Fibroblast of lung (primary cell): ENCODE measurements at regions not wholly inside any gene's neighbourhood (a gene's known extent, or its start where the extent isn't known, plus 50 kb on each side); places are given as distances from the start of the nearest gene placed in this dataset.
A peak's percentile ranks its signal among the peaks of the same experiment; 100 is the strongest.

Source experiments
- DNase-seq, 2 donors: peaks; one replicate each; pipeline versions ENCODE4 v3.0.0 to v3.0.0-alpha.2; 2010; ENCODE audit warnings: low read depth in 2 of 2
- H2AFZ ChIP-seq: 2 replicates; pipeline ENCODE4 v1.5.1; 2012; ENCODE audit warnings: low read length, control low read depth, inconsistent platforms
- H3K27ac ChIP-seq: 2 replicates; pipeline ENCODE4 v1.5.1; 2011; ENCODE audit warnings: low read length, control low read depth; ENCODE audit not compliant: insufficient read depth
- H3K27me3 ChIP-seq: 2 replicates; pipeline ENCODE4 v1.5.1; 2011; ENCODE audit warnings: mild to moderate bottlenecking, low read length; ENCODE audit not compliant: control insufficient read depth, insufficient read depth
- H3K36me3 ChIP-seq: 2 replicates; pipeline ENCODE4 v1.5.1; 2011; ENCODE audit warnings: low read length; ENCODE audit not compliant: control insufficient read depth, insufficient read depth
- H3K4me1 ChIP-seq: 2 replicates; pipeline ENCODE4 v1.5.1; 2011; ENCODE audit warnings: low read length; ENCODE audit not compliant: control insufficient read depth, insufficient read depth; ENCODE audit errors: extremely low read depth
- H3K4me2 ChIP-seq: 2 replicates; pipeline ENCODE4 v1.5.1; 2011; ENCODE audit warnings: low read length, control low read depth; ENCODE audit not compliant: insufficient read depth; ENCODE audit errors: extremely low read depth
- H3K4me3 ChIP-seq, 4 experiments: fragments of 200-600 bp in 1 of 4; sonication (generic) in 1 of 4; replicated peaks in 1 of 4; 2 replicates each; pipeline ENCODE4 v1.5.1; 2011 to 2016; ENCODE audit warnings: low read length in 4 of 4, low read depth in 3 of 4, mild to moderate bottlenecking in 3 of 4, control low read depth in 2 of 4, inconsistent platforms in 1 of 4, mixed read lengths in 1 of 4; ENCODE audit not compliant: insufficient read depth in 1 of 4; ENCODE audit errors: control extremely low read depth in 1 of 4
- H3K79me2 ChIP-seq: 2 replicates; pipeline ENCODE4 v1.5.1; 2012; ENCODE audit warnings: mild to moderate bottlenecking, low read length, inconsistent platforms; ENCODE audit not compliant: control insufficient read depth, insufficient read depth
- H3K9ac ChIP-seq: 2 replicates; pipeline ENCODE4 v1.5.1; 2011; ENCODE audit warnings: mild to moderate bottlenecking, low read length, control low read depth; ENCODE audit not compliant: insufficient read depth
- H3K9me3 ChIP-seq: 2 replicates; pipeline ENCODE4 v1.5.1; 2012; ENCODE audit warnings: low read depth, low read length; ENCODE audit not compliant: control insufficient read depth, insufficient read depth
- H4K20me1 ChIP-seq: 2 replicates; pipeline ENCODE4 v1.5.1; 2011; ENCODE audit warnings: low read length; ENCODE audit not compliant: control insufficient read depth, insufficient read depth; ENCODE audit errors: extremely low read depth
- EZH2 ChIP-seq: IDR thresholded peaks from 2 replicates; pipeline ENCODE4 v1.5.1; 2012; ENCODE audit warnings: low read length, control low read depth, mild to moderate bottlenecking; ENCODE audit errors: missing control alignments
- TF ChIP-seq, protein P1 (sequence below), 2 donors: IDR thresholded peaks in 1 of 2; conservative IDR thresholded peaks in 1 of 2; 1 replicate in 1 of 2; 2 replicates in 1 of 2; pipeline ENCODE4 v1.5.1; 2011 to 2012; ENCODE audit warnings: low read length in 2 of 2, control low read depth in 1 of 2, inconsistent platforms in 1 of 2, low read depth in 1 of 2, mild to moderate bottlenecking in 1 of 2

DNA sequence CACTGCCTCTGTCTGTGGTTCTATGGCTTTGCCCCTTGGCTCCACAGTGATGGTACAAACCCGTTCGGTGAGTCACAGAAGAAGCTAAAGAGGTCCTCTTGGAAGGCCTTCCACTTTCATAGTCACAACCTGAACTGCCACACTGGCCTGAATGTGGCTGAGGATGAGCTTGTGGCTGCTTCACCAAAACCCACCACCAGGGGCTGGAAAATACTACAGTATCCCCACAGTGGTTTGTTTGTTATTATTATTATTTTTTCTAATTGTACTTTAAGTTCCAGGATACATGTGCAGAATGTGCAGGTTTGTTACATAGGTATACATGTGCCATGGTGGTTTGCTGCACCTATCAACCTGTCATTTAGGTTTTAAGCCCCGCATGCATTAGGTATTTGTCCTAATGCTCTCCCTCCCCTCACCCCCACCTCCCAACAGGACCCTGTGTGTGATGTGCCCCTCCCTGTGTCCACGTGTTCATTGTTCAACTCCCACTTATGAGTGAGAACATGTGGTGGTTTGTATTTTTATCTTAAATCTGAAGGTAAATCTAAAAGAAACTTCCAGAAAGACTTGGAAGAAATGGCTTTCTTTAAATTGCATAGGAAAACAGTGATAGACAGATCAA, 160.8 kb upstream of the NPSR1 start:
- no peaks in the 10 kb centered on the region for H3K36me3 ChIP-seq
- no peak overlapping the region for H3K9ac ChIP-seq
- no peaks in the 10 kb centered on the region for H3K27me3 ChIP-seq
- H3K9me3 ChIP-seq: no peaks in the 10 kb centered on the region
- no peaks in the 10 kb centered on the region for H3K79me2 ChIP-seq
- H3K4me2 ChIP-seq: no peak overlapping the region
- H3K4me3 ChIP-seq: no peak overlapping the region
- no peak overlapping the region for H3K27ac ChIP-seq
- H3K4me1 ChIP-seq: no peaks in the 10 kb centered on the region
- no peak overlapping the region for H2AFZ ChIP-seq
- DNase-seq: no peak
- H4K20me1 ChIP-seq: no peaks in the 10 kb centered on the region
- TF ChIP-seq, protein P1, sequence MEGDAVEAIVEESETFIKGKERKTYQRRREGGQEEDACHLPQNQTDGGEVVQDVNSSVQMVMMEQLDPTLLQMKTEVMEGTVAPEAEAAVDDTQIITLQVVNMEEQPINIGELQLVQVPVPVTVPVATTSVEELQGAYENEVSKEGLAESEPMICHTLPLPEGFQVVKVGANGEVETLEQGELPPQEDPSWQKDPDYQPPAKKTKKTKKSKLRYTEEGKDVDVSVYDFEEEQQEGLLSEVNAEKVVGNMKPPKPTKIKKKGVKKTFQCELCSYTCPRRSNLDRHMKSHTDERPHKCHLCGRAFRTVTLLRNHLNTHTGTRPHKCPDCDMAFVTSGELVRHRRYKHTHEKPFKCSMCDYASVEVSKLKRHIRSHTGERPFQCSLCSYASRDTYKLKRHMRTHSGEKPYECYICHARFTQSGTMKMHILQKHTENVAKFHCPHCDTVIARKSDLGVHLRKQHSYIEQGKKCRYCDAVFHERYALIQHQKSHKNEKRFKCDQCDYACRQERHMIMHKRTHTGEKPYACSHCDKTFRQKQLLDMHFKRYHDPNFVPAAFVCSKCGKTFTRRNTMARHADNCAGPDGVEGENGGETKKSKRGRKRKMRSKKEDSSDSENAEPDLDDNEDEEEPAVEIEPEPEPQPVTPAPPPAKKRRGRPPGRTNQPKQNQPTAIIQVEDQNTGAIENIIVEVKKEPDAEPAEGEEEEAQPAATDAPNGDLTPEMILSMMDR (conservative IDR thresholded peaks at IDR 0.05 in 1 of 2, IDR thresholded peaks at IDR 0.05 in 1 of 2; ENCODE audit: low read depth in 1 of 2, low read length in 2 of 2): peak in 1 of 2 donors; percentile 7
- TF ChIP-seq EZH2: no peak

DNA sequence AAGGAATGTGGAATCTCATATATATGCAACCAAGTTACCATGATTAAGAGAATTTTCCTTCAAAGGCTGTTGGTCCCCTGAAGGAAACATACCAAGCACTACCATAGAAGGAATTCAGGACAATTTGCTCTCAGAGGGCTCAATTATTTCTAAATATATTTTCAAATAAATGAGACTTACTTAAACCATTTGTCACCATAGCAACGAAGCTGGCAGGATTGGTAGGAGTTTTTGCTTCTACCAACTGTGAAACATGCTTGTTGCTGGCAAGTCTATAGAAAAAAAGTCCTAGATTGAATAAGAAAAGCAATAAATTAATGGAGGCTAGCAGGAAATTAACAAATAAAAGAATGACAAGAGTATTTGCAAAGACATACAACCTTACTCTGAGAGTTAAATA, 156.9 kb upstream of the NPSR1 start:
- Histone ChIP-seq H3K27ac (no peak overlapping the region), H3K36me3 (no peaks in the 10 kb centered on the region), H3K9ac (no peak overlapping the region), H4K20me1 (no peaks in the 10 kb centered on the region), H3K4me1 (no peaks in the 10 kb centered on the region), H2AFZ (no peak overlapping the region), H3K79me2 (no peaks in the 10 kb centered on the region), H3K4me3 (no peak overlapping the region), H3K27me3 (no peaks in the 10 kb centered on the region), H3K9me3 (no peaks in the 10 kb centered on the region), H3K4me2 (no peak overlapping the region)
- TF ChIP-seq EZH2: no peak
- TF ChIP-seq, protein P1 (conservative IDR thresholded peaks at IDR 0.05 in 1 of 2, IDR thresholded peaks at IDR 0.05 in 1 of 2; ENCODE audit: low read depth in 1 of 2, low read length in 2 of 2): no peak
- DNase-seq: no peak

DNA sequence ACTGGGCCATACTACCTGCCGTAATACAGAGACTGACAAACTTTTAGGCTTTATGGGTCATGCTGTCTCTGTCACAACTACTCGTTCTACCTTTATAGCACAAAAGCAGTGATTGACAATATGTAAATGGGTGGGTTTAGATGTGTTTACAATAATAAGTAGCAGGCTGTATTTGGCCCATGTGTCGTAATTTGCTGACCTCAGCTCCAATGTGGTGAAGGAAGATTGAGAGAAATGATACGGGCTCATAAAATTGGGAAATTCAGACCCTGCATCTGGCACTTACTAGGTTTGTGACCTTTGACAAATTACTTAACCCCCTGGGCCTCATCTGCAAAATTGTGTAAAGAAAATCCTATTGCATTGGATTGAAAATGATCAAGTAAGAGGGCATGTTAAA, 150.8 kb upstream of the NPSR1 start:
- Histone ChIP-seq H3K79me2 (no peaks in the 10 kb centered on the region), H3K27me3 (no peaks in the 10 kb centered on the region), H3K4me3 (no peak overlapping the region), H3K36me3 (no peaks in the 10 kb centered on the region), H3K4me2 (no peak overlapping the region), H3K9me3 (no peaks in the 10 kb centered on the region), H2AFZ (no peak overlapping the region), H3K4me1 (no peaks in the 10 kb centered on the region), H3K9ac (no peak overlapping the region), H3K27ac (no peak overlapping the region), H4K20me1 (no peaks in the 10 kb centered on the region)
- DNase-seq: no peak
- TF ChIP-seq, protein P1 (conservative IDR thresholded peaks at IDR 0.05 in 1 of 2, IDR thresholded peaks at IDR 0.05 in 1 of 2; ENCODE audit: low read depth in 1 of 2, low read length in 2 of 2): no peak
- no peak for TF ChIP-seq EZH2
